ENCODE measurements at regions not wholly inside any gene's neighbourhood (a gene's known extent, or its start where the extent isn't known, plus 50 kb on each side); places are given as distances from the start of the nearest gene placed in this dataset.
"Not testable (repeated sequence)": the region's sequence is repeated elsewhere in the genome, so short reads cannot be mapped to it uniquely, and the experiment has no call there.

- H3K9me3 ChIP-seq (ENCODE audit: control insufficient read depth in 1 of 2, low read length in 2 of 2); H3K36me3 ChIP-seq (ENCODE audit: control insufficient read depth in 1 of 2, insufficient read depth in 2 of 2, low read length in 2 of 2): not testable (repeated sequence)
These were observed 1002.6 kb upstream of the HS3ST1 start for GRCh38 chr4:12431259-12431658.

GRCh38 chr4:12421364-12421763, 992.7 kb upstream of the HS3ST1 start:
- Histone ChIP-seq H3K27ac (ENCODE audit: low read length) (no peak overlapping the region), H3K4me3 (ENCODE audit: low read depth in 1 of 2, low read length in 2 of 2) (no peak overlapping the region), H3K9me3 (ENCODE audit: control insufficient read depth in 1 of 2, low read length in 2 of 2) (no peaks in the 10 kb centered on the region), H3K27me3 (ENCODE audit: low read depth, low read length) (no peaks in the 10 kb centered on the region), H3K36me3 (ENCODE audit: control insufficient read depth in 1 of 2, insufficient read depth in 2 of 2, low read length in 2 of 2) (no peaks in the 10 kb centered on the region), H3K4me1 (ENCODE audit: control insufficient read depth in 1 of 2, insufficient read depth in 2 of 2, low read length in 2 of 2) (no peaks in the 10 kb centered on the region)

More at GRCh38 chr4:12431259-12431658, 1002.6 kb upstream of the HS3ST1 start:
- H3K4me3 ChIP-seq (ENCODE audit: low read depth in 1 of 2, low read length in 2 of 2); H3K27ac ChIP-seq (ENCODE audit: low read length); H3K27me3 ChIP-seq (ENCODE audit: low read depth, low read length); H3K4me1 ChIP-seq (ENCODE audit: control insufficient read depth in 1 of 2, insufficient read depth in 2 of 2, low read length in 2 of 2): not testable (repeated sequence)

GRCh38 chr4:12416755-12417154, 988.1 kb upstream of the HS3ST1 start:
- Histone ChIP-seq H3K4me1 (ENCODE audit: control insufficient read depth in 1 of 2, insufficient read depth in 2 of 2, low read length in 2 of 2) (no peaks in the 10 kb centered on the region), H3K36me3 (ENCODE audit: control insufficient read depth in 1 of 2, insufficient read depth in 2 of 2, low read length in 2 of 2) (no peaks in the 10 kb centered on the region), H3K27me3 (ENCODE audit: low read depth, low read length) (no peaks in the 10 kb centered on the region), H3K4me3 (ENCODE audit: low read depth in 1 of 2, low read length in 2 of 2) (no peak overlapping the region), H3K27ac (ENCODE audit: low read length) (no peak overlapping the region), H3K9me3 (ENCODE audit: control insufficient read depth in 1 of 2, low read length in 2 of 2) (no peaks in the 10 kb centered on the region)

GRCh38 chr4:12414181-12414812, 985.6 kb upstream of the HS3ST1 start:
- H3K4me3 ChIP-seq (ENCODE audit: low read depth in 1 of 2, low read length in 2 of 2), result no peak overlapping the region
- H3K4me1 ChIP-seq (ENCODE audit: control insufficient read depth in 1 of 2, insufficient read depth in 2 of 2, low read length in 2 of 2), result no peaks in the 10 kb centered on the region
- H3K36me3 ChIP-seq (ENCODE audit: control insufficient read depth in 1 of 2, insufficient read depth in 2 of 2, low read length in 2 of 2), result no peaks in the 10 kb centered on the region
- H3K9me3 ChIP-seq (ENCODE audit: control insufficient read depth in 1 of 2, low read length in 2 of 2), result no peaks in the 10 kb centered on the region
- no peaks in the 10 kb centered on the region for H3K27me3 ChIP-seq (ENCODE audit: low read depth, low read length)
- no peak overlapping the region for H3K27ac ChIP-seq (ENCODE audit: low read length)

- no peaks in the 10 kb centered on the region for H3K9me3 ChIP-seq (ENCODE audit: control insufficient read depth in 1 of 2, low read length in 2 of 2)
These were observed 982.4 kb upstream of the HS3ST1 start for GRCh38 chr4:12411072-12411471.

GRCh38 chr4:12409507-12410190, 981.0 kb upstream of the HS3ST1 start:
- Histone ChIP-seq H3K4me1 (ENCODE audit: control insufficient read depth in 1 of 2, insufficient read depth in 2 of 2, low read length in 2 of 2) (no peaks in the 10 kb centered on the region), H3K27me3 (ENCODE audit: low read depth, low read length) (no peaks in the 10 kb centered on the region), H3K27ac (ENCODE audit: low read length) (no peak overlapping the region), H3K4me3 (ENCODE audit: low read depth in 1 of 2, low read length in 2 of 2) (no peak overlapping the region), H3K36me3 (ENCODE audit: control insufficient read depth in 1 of 2, insufficient read depth in 2 of 2, low read length in 2 of 2) (no peaks in the 10 kb centered on the region), H3K9me3 (ENCODE audit: control insufficient read depth in 1 of 2, low read length in 2 of 2) (no peaks in the 10 kb centered on the region)

More at GRCh38 chr4:12411072-12411471, 982.4 kb upstream of the HS3ST1 start:
- no peaks in the 10 kb centered on the region for H3K36me3 ChIP-seq (ENCODE audit: control insufficient read depth in 1 of 2, insufficient read depth in 2 of 2, low read length in 2 of 2)
- no peak overlapping the region for H3K4me3 ChIP-seq (ENCODE audit: low read depth in 1 of 2, low read length in 2 of 2)
- no peaks in the 10 kb centered on the region for H3K27me3 ChIP-seq (ENCODE audit: low read depth, low read length)
- H3K27ac ChIP-seq (ENCODE audit: low read length), result no peak overlapping the region
- no peaks in the 10 kb centered on the region for H3K4me1 ChIP-seq (ENCODE audit: control insufficient read depth in 1 of 2, insufficient read depth in 2 of 2, low read length in 2 of 2)

GRCh38 chr4:12408364-12408763, 979.7 kb upstream of the HS3ST1 start:
- Histone ChIP-seq H3K4me3 (ENCODE audit: low read depth in 1 of 2, low read length in 2 of 2) (no peak overlapping the region), H3K9me3 (ENCODE audit: control insufficient read depth in 1 of 2, low read length in 2 of 2) (no peaks in the 10 kb centered on the region), H3K27me3 (ENCODE audit: low read depth, low read length) (no peaks in the 10 kb centered on the region), H3K36me3 (ENCODE audit: control insufficient read depth in 1 of 2, insufficient read depth in 2 of 2, low read length in 2 of 2) (no peaks in the 10 kb centered on the region), H3K4me1 (ENCODE audit: control insufficient read depth in 1 of 2, insufficient read depth in 2 of 2, low read length in 2 of 2) (no peaks in the 10 kb centered on the region), H3K27ac (ENCODE audit: low read length) (no peak overlapping the region)

GRCh38 chr4:12403175-12403574, 974.5 kb upstream of the HS3ST1 start:
- Histone ChIP-seq H3K4me3 (ENCODE audit: low read depth in 1 of 2, low read length in 2 of 2) (no peak overlapping the region), H3K27ac (ENCODE audit: low read length) (no peak overlapping the region), H3K27me3 (ENCODE audit: low read depth, low read length) (no peaks in the 10 kb centered on the region), H3K4me1 (ENCODE audit: control insufficient read depth in 1 of 2, insufficient read depth in 2 of 2, low read length in 2 of 2) (no peaks in the 10 kb centered on the region), H3K36me3 (ENCODE audit: control insufficient read depth in 1 of 2, insufficient read depth in 2 of 2, low read length in 2 of 2) (no peaks in the 10 kb centered on the region), H3K9me3 (ENCODE audit: control insufficient read depth in 1 of 2, low read length in 2 of 2) (no peaks in the 10 kb centered on the region)

GRCh38 chr4:12399781-12400180, 971.1 kb upstream of the HS3ST1 start:
- H3K4me1 ChIP-seq (ENCODE audit: control insufficient read depth in 1 of 2, insufficient read depth in 2 of 2, low read length in 2 of 2), result no peaks in the 10 kb centered on the region
- H3K27me3 ChIP-seq (ENCODE audit: low read depth, low read length), result no peaks in the 10 kb centered on the region

GRCh38 chr4:12393631-12394262, 965.1 kb upstream of the HS3ST1 start:
- H3K4me1 ChIP-seq (ENCODE audit: control insufficient read depth in 1 of 2, insufficient read depth in 2 of 2, low read length in 2 of 2), result peaks cover 0 to 4% of the 10 kb centered on the region in 2 donors
- H3K27me3 ChIP-seq (ENCODE audit: low read depth, low read length), result no peaks in the 10 kb centered on the region
- no peaks in the 10 kb centered on the region for H3K36me3 ChIP-seq (ENCODE audit: control insufficient read depth in 1 of 2, insufficient read depth in 2 of 2, low read length in 2 of 2)
- H3K27ac ChIP-seq (ENCODE audit: low read length), result peak overlapping the region; percentile 5
- no peaks in the 10 kb centered on the region for H3K9me3 ChIP-seq (ENCODE audit: control insufficient read depth in 1 of 2, low read length in 2 of 2)
- H3K4me3 ChIP-seq (ENCODE audit: low read depth in 1 of 2, low read length in 2 of 2), result no peak overlapping the region

More at GRCh38 chr4:12399781-12400180, 971.1 kb upstream of the HS3ST1 start:
- Histone ChIP-seq H3K36me3 (ENCODE audit: control insufficient read depth in 1 of 2, insufficient read depth in 2 of 2, low read length in 2 of 2) (no peaks in the 10 kb centered on the region), H3K27ac (ENCODE audit: low read length) (no peak overlapping the region), H3K9me3 (ENCODE audit: control insufficient read depth in 1 of 2, low read length in 2 of 2) (no peaks in the 10 kb centered on the region), H3K4me3 (ENCODE audit: low read depth in 1 of 2, low read length in 2 of 2) (no peak overlapping the region)

- H3K9me3 ChIP-seq (ENCODE audit: control insufficient read depth in 1 of 2, low read length in 2 of 2), result no peaks in the 10 kb centered on the region
- no peak overlapping the region for H3K27ac ChIP-seq (ENCODE audit: low read length)
- H3K4me1 ChIP-seq (ENCODE audit: control insufficient read depth in 1 of 2, insufficient read depth in 2 of 2, low read length in 2 of 2), result peaks cover 0 to 3% of the 10 kb centered on the region in 2 donors
- no peaks in the 10 kb centered on the region for H3K36me3 ChIP-seq (ENCODE audit: control insufficient read depth in 1 of 2, insufficient read depth in 2 of 2, low read length in 2 of 2)
- H3K4me3 ChIP-seq (ENCODE audit: low read depth in 1 of 2, low read length in 2 of 2), result no peak overlapping the region
- no peaks in the 10 kb centered on the region for H3K27me3 ChIP-seq (ENCODE audit: low read depth, low read length)
These were observed 960.9 kb upstream of the HS3ST1 start for GRCh38 chr4:12389604-12390003.
